LNCaP clone FGC (cell line): ENCODE measurements at regions not wholly inside any gene's neighbourhood (a gene's known extent, or its start where the extent isn't known, plus 50 kb on each side); places are given as distances from the start of the nearest gene placed in this dataset.

Experiments used
- DNase-seq: peaks from one replicate; pipeline ENCODE4 v3.0.0-alpha.2; 2011; ENCODE audit warnings: low read depth
- H3K4me3 ChIP-seq: 2 replicates; pipeline ENCODE4 v1.5.1; 2011; ENCODE audit warnings: mild to moderate bottlenecking, low read depth, low read length, control low read depth
- CTCF ChIP-seq: IDR thresholded peaks from 2 replicates; pipeline ENCODE4 v1.5.1; 2012; ENCODE audit warnings: mild to moderate bottlenecking; ENCODE audit not compliant: control insufficient read depth, insufficient read depth; ENCODE audit errors: extremely low read depth

GRCh38 chr5:145157841-145158240 lies 677.3 kb downstream of the PRELID2 start:
- DNase-seq, result no peak
- H3K4me3 ChIP-seq, result no peak overlapping the region
- TF ChIP-seq CTCF, result no peak

GRCh38 chr5:145141534-145141933 lies 693.6 kb downstream of the PRELID2 start:
- H3K4me3 ChIP-seq, result no peak overlapping the region
- no peak for TF ChIP-seq CTCF
- no peak for DNase-seq

- H3K4me3 ChIP-seq, result no peak overlapping the region
- no peak for TF ChIP-seq CTCF
- no peak for DNase-seq
Measured at GRCh38 chr5:145130996-145131395, 704.1 kb downstream of the PRELID2 start.

- no peak overlapping the region for H3K4me3 ChIP-seq
- DNase-seq, result no peak
- no peak for TF ChIP-seq CTCF
Measured at GRCh38 chr5:145129797-145130196, 705.3 kb downstream of the PRELID2 start.

GRCh38 chr5:145124806-145125205 lies 710.3 kb downstream of the PRELID2 start:
- TF ChIP-seq CTCF, result no peak
- no peak for DNase-seq
- no peak overlapping the region for H3K4me3 ChIP-seq

GRCh38 chr5:145118611-145119010 lies 716.5 kb downstream of the PRELID2 start:
- no peak for TF ChIP-seq CTCF
- no peak overlapping the region for H3K4me3 ChIP-seq
- no peak for DNase-seq

- DNase-seq, result no peak
- TF ChIP-seq CTCF, result no peak
- H3K4me3 ChIP-seq, result no peak overlapping the region
Measured at GRCh38 chr5:145118127-145118526, 717.0 kb downstream of the PRELID2 start.
